Liver (tissue), 3 donors: ENCODE measurements at regions not wholly inside any gene's neighbourhood (a gene's known extent, or its start where the extent isn't known, plus 50 kb on each side); places are given as distances from the start of the nearest gene placed in this dataset.

Experiments
- CTCF ChIP-seq: fragments of 150-350 bp; IDR thresholded peaks from 2 replicates; pipeline ENCODE4 v1.5.1; 2017; ENCODE audit warnings: improper control_type of control experiment, low read depth, low read length; ENCODE audit not compliant: missing input control
- RAD21 ChIP-seq, 2 donors: IDR thresholded peaks; 2 replicates each; pipeline ENCODE4 v1.6.1; 2016; ENCODE audit warnings: antibody characterized with exemption in 2 of 2, mild to moderate bottlenecking in 2 of 2
- YY1 ChIP-seq: IDR thresholded peaks from 2 replicates; pipeline ENCODE4 v1.6.1; 2016; ENCODE audit warnings: antibody characterized with exemption, mild to moderate bottlenecking
- donor health status: healthy.
- donor health status: healthy.

- TF ChIP-seq CTCF (no peak), RAD21 (IDR thresholded peaks at IDR 0.05) (no peak), YY1 (no peak)
Observed at GRCh38 chr7:19915596-19915995, 142.2 kb upstream of the TMEM196 start.
